HFF-Myc (cell line): ENCODE measurements at regions not wholly inside any gene's neighbourhood (a gene's known extent, or its start where the extent isn't known, plus 50 kb on each side); places are given as distances from the start of the nearest gene placed in this dataset.

Experiments
- DNase-seq: peaks from one replicate; pipeline ENCODE4 v3.0.0-alpha.2; 2011; ENCODE audit warnings: low read depth; ENCODE audit errors: extremely low read depth
- H3K4me3 ChIP-seq: replicated peaks from 2 replicates; pipeline ENCODE4 v1.5.1; 2011; ENCODE audit warnings: low read depth, mild to moderate bottlenecking, control low read depth, low read length
- CTCF ChIP-seq: IDR thresholded peaks from 2 replicates; pipeline ENCODE4 v1.5.1; 2012; ENCODE audit warnings: mild to moderate bottlenecking, low read depth, low read length, control low read depth; ENCODE audit errors: missing control alignments

- no peak overlapping the region for H3K4me3 ChIP-seq
- TF ChIP-seq CTCF = no peak
- DNase-seq = no peak
These were observed 425.4 kb downstream of the BCOR start for GRCh38 chrX:39672405-39672804.

GRCh38 chrX:39674490-39675161 is 423.1 kb downstream of the BCOR start:
- no peak for DNase-seq
- TF ChIP-seq CTCF = no peak
- H3K4me3 ChIP-seq = no peak overlapping the region

DNA sequence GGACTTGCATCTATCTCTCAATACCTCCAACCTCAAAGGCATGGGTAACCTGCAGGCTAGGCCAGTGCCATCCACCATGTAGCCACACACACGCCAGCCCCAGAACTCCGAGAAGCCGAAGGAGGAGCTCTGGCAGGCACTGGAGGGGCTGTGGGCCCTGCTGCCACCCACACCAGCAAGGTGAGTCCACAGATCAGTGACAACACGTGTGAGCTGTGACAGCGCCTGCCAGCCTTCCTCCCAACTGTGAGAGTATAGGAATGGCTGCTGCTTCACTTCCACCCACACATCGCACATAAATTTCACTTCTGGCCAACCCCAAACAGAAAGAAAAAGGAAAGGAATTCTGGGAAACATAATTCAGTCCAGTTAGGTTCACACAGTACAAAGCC is 422.6 kb downstream of the BCOR start:
- H3K4me3 ChIP-seq = no peak overlapping the region
- no peak for DNase-seq
- no peak for TF ChIP-seq CTCF

DNA sequence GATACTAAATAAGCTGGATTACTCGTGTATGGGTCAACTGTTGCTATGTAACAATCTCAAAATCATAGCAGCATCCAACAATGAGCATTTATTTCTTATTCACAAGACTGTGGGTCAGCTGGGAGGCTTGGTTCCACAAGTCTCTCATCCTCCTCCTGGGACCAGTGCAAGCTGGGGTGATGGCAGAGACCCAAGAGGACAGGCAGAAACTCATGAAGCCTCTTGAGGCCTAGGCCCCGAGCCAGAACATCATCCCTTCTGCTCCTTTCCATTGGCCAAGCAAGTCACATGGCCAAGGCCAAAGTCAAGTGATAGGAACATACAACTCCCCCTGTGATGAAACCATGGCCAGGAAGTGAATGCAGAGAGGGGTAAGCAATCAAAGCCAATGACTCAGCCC is 422.1 kb downstream of the BCOR start:
- no peak overlapping the region for H3K4me3 ChIP-seq
- no peak for TF ChIP-seq CTCF
- DNase-seq = no peak

GRCh38 chrX:39676434-39676833 is 421.3 kb downstream of the BCOR start:
- no peak overlapping the region for H3K4me3 ChIP-seq
- no peak for TF ChIP-seq CTCF
- DNase-seq = no peak

- H3K4me3 ChIP-seq = no peak overlapping the region
- no peak for TF ChIP-seq CTCF
- no peak for DNase-seq
These were observed 420.2 kb downstream of the BCOR start for GRCh38 chrX:39677585-39677977.
